Transverse colon (tissue), 4 donors: ENCODE measurements at regions not wholly inside any gene's neighbourhood (a gene's known extent, or its start where the extent isn't known, plus 50 kb on each side); places are given as distances from the start of the nearest gene placed in this dataset.

ENCODE experiments used
- DNase-seq: peaks from one replicate; pipeline ENCODE4 v3.0.0-alpha.2; 2019
- H3K27ac ChIP-seq, 4 donors: fragments of 200-600 bp; sonication (generic); 2 replicates each; pipeline ENCODE4 v1.5.1; 2016 to 2018; ENCODE audit warnings: inconsistent platforms in 4 of 4
- H3K27me3 ChIP-seq: fragments of 200-600 bp; sonication (generic); 2 replicates; pipeline ENCODE4 v1.5.1; 2017; ENCODE audit warnings: inconsistent platforms
- H3K36me3 ChIP-seq, 4 donors: fragments of 200-600 bp; sonication (generic); 2 replicates each; pipeline ENCODE4 v1.5.1; 2017 to 2019; ENCODE audit warnings: inconsistent platforms in 4 of 4
- H3K4me1 ChIP-seq, 4 donors: fragments of 200-600 bp; sonication (generic); 2 replicates each; pipeline ENCODE4 v1.5.1; 2017 to 2020; ENCODE audit warnings: inconsistent platforms in 4 of 4
- H3K4me3 ChIP-seq, 4 donors: fragments of 200-600 bp; sonication (generic); 1 replicate in 1 of 4; 2 replicates in 3 of 4; pipeline versions ENCODE4 v1.5.1 to v1.6.1; 2017 to 2019; ENCODE audit warnings: inconsistent platforms in 4 of 4
- H3K9me3 ChIP-seq, 2 donors: fragments of 200-600 bp; sonication (generic); 2 replicates each; pipeline ENCODE4 v1.5.1; 2017 to 2019; ENCODE audit warnings: inconsistent platforms in 2 of 2
- EP300 ChIP-seq: sonication (generic); formaldehyde crosslinking; IDR thresholded peaks from one replicate; pipeline ENCODE4 v1.6.1; 2017; ENCODE audit warnings: antibody characterized with exemption, low read depth
- POLR2A ChIP-seq: fragments of 450-650 bp; IDR thresholded peaks from one replicate; pipeline ENCODE4 v1.6.1; 2016; ENCODE audit warnings: antibody characterized with exemption, mild to moderate bottlenecking, moderate library complexity
- POLR2AphosphoS5 ChIP-seq, 3 donors: sonication (generic); formaldehyde crosslinking; IDR thresholded peaks; one replicate each; pipeline ENCODE4 v1.6.1; 2016; ENCODE audit warnings: antibody characterized with exemption in 3 of 3
- WGBS, 2 donors: methylation state at CpG; one replicate each; pipeline ENCODE4 v1.1.5; 2018; ENCODE audit warnings: low coverage in 1 of 2; 5-methylcytosine and 5-hydroxymethylcytosine counted together
- in situ Hi-C, 4 donors: fragments of 200-750 bp; cut with MboI; loops; one replicate each; pipeline versions ENCODE4 v1.15.0 to v1.15.1; 2017; ENCODE audit warnings: low sequenced_read_pairs in 3 of 4, low pct_ligation_motif_present in 1 of 4, low pct_unique_long_range_greater_than_20kb in 1 of 4
- intact Hi-C: fragments of 100-400 bp; cut with DNase I; formaldehyde crosslinking; loops from one replicate; pipeline ENCODE4 v1.15.1; 2023; ENCODE audit warnings: low total_unique reads
- TF ChIP-seq, protein P1 (sequence below), 5 experiments: fragments of 200-600 bp in 3 of 5; fragments of 450-650 bp in 2 of 5; sonication (generic) in 3 of 5; IDR thresholded peaks; 1 replicate in 2 of 5; 2 replicates in 3 of 5; pipeline ENCODE4 v1.5.1; 2016 to 2017; ENCODE audit warnings: antibody characterized with exemption in 5 of 5, inconsistent platforms in 3 of 5, mild to moderate bottlenecking in 2 of 5, moderate library complexity in 1 of 5

DNA sequence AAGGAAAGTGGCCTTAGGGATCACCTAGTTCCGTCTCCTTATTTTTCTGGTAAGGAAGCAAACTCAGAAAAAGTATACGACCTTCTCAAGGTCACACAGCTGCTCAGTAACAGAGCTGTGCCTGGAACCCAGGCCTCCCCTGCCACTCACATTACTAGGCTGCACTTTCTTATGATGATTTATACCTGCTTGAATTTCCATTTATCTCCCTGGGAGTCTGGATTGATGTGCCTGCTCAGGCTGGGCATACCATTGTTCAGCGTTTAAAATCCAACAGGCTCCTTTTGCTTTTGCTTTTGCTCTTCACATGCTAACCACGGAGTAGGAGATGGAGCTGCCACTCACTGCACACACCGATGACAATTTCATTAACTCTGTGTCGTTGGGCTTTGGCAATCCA lies 241.0 kb downstream of the OLFM4 start:
- TF ChIP-seq EP300: no peak
- TF ChIP-seq POLR2A: no peak
- TF ChIP-seq, protein P1, sequence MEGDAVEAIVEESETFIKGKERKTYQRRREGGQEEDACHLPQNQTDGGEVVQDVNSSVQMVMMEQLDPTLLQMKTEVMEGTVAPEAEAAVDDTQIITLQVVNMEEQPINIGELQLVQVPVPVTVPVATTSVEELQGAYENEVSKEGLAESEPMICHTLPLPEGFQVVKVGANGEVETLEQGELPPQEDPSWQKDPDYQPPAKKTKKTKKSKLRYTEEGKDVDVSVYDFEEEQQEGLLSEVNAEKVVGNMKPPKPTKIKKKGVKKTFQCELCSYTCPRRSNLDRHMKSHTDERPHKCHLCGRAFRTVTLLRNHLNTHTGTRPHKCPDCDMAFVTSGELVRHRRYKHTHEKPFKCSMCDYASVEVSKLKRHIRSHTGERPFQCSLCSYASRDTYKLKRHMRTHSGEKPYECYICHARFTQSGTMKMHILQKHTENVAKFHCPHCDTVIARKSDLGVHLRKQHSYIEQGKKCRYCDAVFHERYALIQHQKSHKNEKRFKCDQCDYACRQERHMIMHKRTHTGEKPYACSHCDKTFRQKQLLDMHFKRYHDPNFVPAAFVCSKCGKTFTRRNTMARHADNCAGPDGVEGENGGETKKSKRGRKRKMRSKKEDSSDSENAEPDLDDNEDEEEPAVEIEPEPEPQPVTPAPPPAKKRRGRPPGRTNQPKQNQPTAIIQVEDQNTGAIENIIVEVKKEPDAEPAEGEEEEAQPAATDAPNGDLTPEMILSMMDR (IDR thresholded peaks at IDR 0.05): no peak
- TF ChIP-seq POLR2AphosphoS5 (IDR thresholded peaks at IDR 0.05): no peak
- no peaks in the 10 kb centered on the region for H3K4me1 ChIP-seq

DNA sequence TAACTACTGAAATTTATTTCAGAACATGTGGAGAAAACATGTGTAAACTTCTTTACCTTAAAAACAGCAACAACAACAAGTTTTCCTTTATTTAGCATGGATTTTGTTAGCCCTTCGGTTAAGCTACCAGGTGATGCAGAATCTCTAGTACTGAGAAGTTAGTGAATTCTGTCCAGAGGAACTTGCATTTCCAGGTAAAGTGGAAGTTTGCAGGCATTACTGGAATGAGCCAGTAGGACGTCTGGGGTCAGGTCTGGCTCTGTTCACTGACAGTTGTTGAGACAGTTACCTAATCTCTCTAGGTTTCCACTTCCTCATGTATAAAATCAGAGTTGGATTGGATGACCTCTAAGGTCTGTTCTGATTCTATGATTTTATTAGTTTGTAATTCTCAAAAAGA lies 244.3 kb downstream of the OLFM4 start:
- H3K36me3 ChIP-seq: no peaks in the 10 kb centered on the region
- H3K27me3 ChIP-seq: no peaks in the 10 kb centered on the region
- WGBS, 2 donors: 43 to 56% methylated on average over 2 of the region's 2 CpGs
- H3K4me1 ChIP-seq: no peaks in the 10 kb centered on the region
- H3K27ac ChIP-seq: no peak overlapping the region
- DNase-seq: no peak
- intact Hi-C loops: no loop called here
- H3K4me3 ChIP-seq: no peak overlapping the region
- in situ Hi-C loops: no loop called here
- no peak for TF ChIP-seq POLR2AphosphoS5 (IDR thresholded peaks at IDR 0.05)
- TF ChIP-seq EP300: no peak
- TF ChIP-seq POLR2A: no peak
- TF ChIP-seq, protein P1 (IDR thresholded peaks at IDR 0.05): no peak
- no peaks in the 10 kb centered on the region for H3K9me3 ChIP-seq

More for the DNA sequence above, 241.0 kb downstream of the OLFM4 start:
- 76 to 88% methylated on average over 6 of the region's 6 CpGs for WGBS, 2 donors
- Histone ChIP-seq H3K9me3 (no peaks in the 10 kb centered on the region), H3K36me3 (no peaks in the 10 kb centered on the region), H3K27me3 (no peaks in the 10 kb centered on the region), H3K4me3 (no peak overlapping the region), H3K27ac (no peak overlapping the region)
- in situ Hi-C loops (no loop called here), intact Hi-C loops (no loop called here)
- no peak for DNase-seq

DNA sequence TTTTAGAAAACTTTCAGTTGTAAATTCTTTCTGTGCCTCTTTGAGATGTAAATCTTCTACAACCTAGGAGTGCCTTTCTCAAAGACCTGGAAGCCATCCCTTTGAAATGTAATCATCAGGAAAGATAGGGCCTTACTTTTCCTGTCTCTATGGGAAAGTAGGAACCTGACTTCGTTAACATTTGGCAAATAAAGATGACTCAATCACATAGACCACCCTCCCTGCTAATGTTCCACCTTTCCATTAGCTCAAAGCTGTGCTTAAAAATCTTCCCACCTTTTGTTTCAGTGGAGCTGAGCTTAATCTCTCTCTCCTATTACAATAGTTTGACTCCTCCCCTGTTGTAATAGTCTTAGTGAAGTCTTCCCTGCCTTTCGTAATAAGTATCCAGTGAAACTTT lies 247.7 kb downstream of the OLFM4 start:
- WGBS, 2 donors: 13 to 22% methylated on average over 1 to 2 of the region's 2 CpGs
- Histone ChIP-seq H3K27ac (no peak overlapping the region), H3K4me1 (no peaks in the 10 kb centered on the region), H3K4me3 (no peak overlapping the region), H3K27me3 (no peaks in the 10 kb centered on the region), H3K9me3 (no peaks in the 10 kb centered on the region), H3K36me3 (no peaks in the 10 kb centered on the region)
- DNase-seq: no peak
- TF ChIP-seq EP300 (no peak), POLR2AphosphoS5 (IDR thresholded peaks at IDR 0.05) (no peak), POLR2A (no peak)
- TF ChIP-seq, protein P1 (IDR thresholded peaks at IDR 0.05): no peak
- intact Hi-C loops: no loop called here
- in situ Hi-C loops: no loop called here

DNA sequence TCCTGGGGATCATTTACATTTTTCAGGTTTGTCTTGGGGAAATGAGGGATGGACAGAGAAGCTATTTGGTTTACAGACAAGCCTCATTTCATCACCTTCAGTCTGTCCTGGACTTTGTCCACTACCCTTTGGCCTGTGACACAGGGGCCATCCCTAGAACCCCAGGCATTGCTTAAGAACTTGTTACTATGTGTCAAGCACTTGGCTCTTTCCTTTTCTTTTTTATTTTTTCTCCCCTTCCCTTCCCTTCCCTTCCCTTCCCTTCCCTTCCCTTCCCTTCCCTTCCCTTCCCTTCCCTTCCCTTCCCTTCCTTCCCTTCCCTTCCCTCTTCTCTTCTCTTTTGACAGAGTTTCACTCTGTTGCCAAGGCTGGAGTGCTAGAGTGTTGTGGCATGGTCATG lies 253.1 kb downstream of the OLFM4 start:
- intact Hi-C loops (no loop called here), in situ Hi-C loops (no loop called here)
- no peaks in the 10 kb centered on the region for H3K36me3 ChIP-seq

More for the DNA sequence above, 253.1 kb downstream of the OLFM4 start:
- Histone ChIP-seq H3K4me3 (no peak overlapping the region), H3K9me3 (no peaks in the 10 kb centered on the region), H3K27ac (no peak overlapping the region), H3K27me3 (no peaks in the 10 kb centered on the region), H3K4me1 (no peaks in the 10 kb centered on the region)
- TF ChIP-seq POLR2AphosphoS5 (IDR thresholded peaks at IDR 0.05): no peak
- no peak for TF ChIP-seq POLR2A
- TF ChIP-seq EP300: no peak
- TF ChIP-seq, protein P1 (IDR thresholded peaks at IDR 0.05): no peak
- DNase-seq: no peak
